H9 (cell line): ENCODE measurements at regions not wholly inside any gene's neighbourhood (a gene's known extent, or its start where the extent isn't known, plus 50 kb on each side); places are given as distances from the start of the nearest gene placed in this dataset.
"Not testable (repeated sequence)": the region's sequence is repeated elsewhere in the genome, so short reads cannot be mapped to it uniquely, and the experiment has no call there.

ENCODE experiments used
- DNase-seq: peaks from one replicate; pipeline ENCODE4 v3.0.0-alpha.2; 2017
- H2AFZ ChIP-seq: one replicate; pipeline ENCODE4 v1.6.1; 2013; ENCODE audit warnings: mild to moderate bottlenecking, low read length, control low read depth, moderate library complexity
- H2AK5ac ChIP-seq: 2 replicates; pipeline ENCODE4 v1.6.1; 2013; ENCODE audit warnings: low read length, control low read depth, mixed read lengths; ENCODE audit not compliant: insufficient read length
- H2BK120ac ChIP-seq: one replicate; pipeline ENCODE4 v1.6.1; 2013; ENCODE audit warnings: low read depth, mild to moderate bottlenecking, low read length, control low read depth, inconsistent platforms; ENCODE audit not compliant: poor library complexity, severe bottlenecking
- H2BK12ac ChIP-seq: 2 replicates; pipeline ENCODE4 v1.6.1; 2013; ENCODE audit warnings: low read length, control low read depth, mixed read lengths, low read depth; ENCODE audit not compliant: insufficient read length
- H2BK15ac ChIP-seq: 2 replicates; pipeline ENCODE4 v1.6.1; 2013; ENCODE audit warnings: low read depth, low read length, control low read depth
- H2BK20ac ChIP-seq: one replicate; pipeline ENCODE4 v1.6.1; 2013; ENCODE audit warnings: low read depth, mild to moderate bottlenecking, low read length, control low read depth, inconsistent platforms; ENCODE audit not compliant: poor library complexity, severe bottlenecking
- H2BK5ac ChIP-seq: 2 replicates; pipeline ENCODE4 v1.6.1; 2013; ENCODE audit warnings: low read length, control low read depth, mixed read lengths; ENCODE audit not compliant: insufficient read length
- H3K14ac ChIP-seq: 2 replicates; pipeline ENCODE4 v1.6.1; 2013; ENCODE audit warnings: low read length, control low read depth; ENCODE audit not compliant: insufficient read depth
- H3K18ac ChIP-seq: 2 replicates; pipeline ENCODE4 v1.6.1; 2013; ENCODE audit warnings: low read depth, mild to moderate bottlenecking, mixed read lengths, low read length, control low read depth; ENCODE audit not compliant: insufficient read length
- H3K23ac ChIP-seq: 2 replicates; pipeline ENCODE4 v1.6.1; 2013; ENCODE audit warnings: low read length, control low read depth, mixed read lengths, low read depth; ENCODE audit not compliant: insufficient read length
- H3K23me2 ChIP-seq: 2 replicates; pipeline ENCODE4 v1.6.1; 2013; ENCODE audit warnings: low read depth, mild to moderate bottlenecking, mixed read lengths, low read length, control low read depth; ENCODE audit not compliant: insufficient read length, poor library complexity, severe bottlenecking
- H3K27ac ChIP-seq: 2 replicates; pipeline ENCODE4 v1.5.1; 2013; ENCODE audit warnings: low read length, control low read depth, mixed read lengths, low read depth; ENCODE audit not compliant: insufficient read length
- H3K27me3 ChIP-seq: 2 replicates; pipeline ENCODE4 v1.6.1; 2013; ENCODE audit warnings: low read length, control low read depth, inconsistent platforms; ENCODE audit not compliant: insufficient read depth
- H3K4ac ChIP-seq: 2 replicates; pipeline ENCODE4 v1.6.1; 2013; ENCODE audit warnings: low read depth, mild to moderate bottlenecking, control low read depth, inconsistent platforms, low read length, moderate library complexity
- H3K4me1 ChIP-seq: 2 replicates; pipeline ENCODE4 v1.6.1; 2013; ENCODE audit warnings: low read length, control low read depth, inconsistent platforms; ENCODE audit not compliant: insufficient read depth
- H3K4me2 ChIP-seq: 2 replicates; pipeline ENCODE4 v1.6.1; 2013; ENCODE audit warnings: low read length, control low read depth, mixed read lengths; ENCODE audit not compliant: insufficient read length, insufficient read depth
- H3K56ac ChIP-seq: 2 replicates; pipeline ENCODE4 v1.6.1; 2013; ENCODE audit warnings: low read depth, mild to moderate bottlenecking, mixed read lengths, low read length, control low read depth; ENCODE audit not compliant: insufficient read length
- H3K79me1 ChIP-seq: 2 replicates; pipeline ENCODE4 v1.6.1; 2013; ENCODE audit warnings: low read depth, mild to moderate bottlenecking, moderate library complexity, low read length, control low read depth, inconsistent platforms; ENCODE audit not compliant: insufficient read depth, poor library complexity, severe bottlenecking
- H3K79me2 ChIP-seq: 2 replicates; pipeline ENCODE4 v1.6.1; 2013; ENCODE audit warnings: low read length, control low read depth, inconsistent platforms; ENCODE audit not compliant: insufficient read depth
- H3K9ac ChIP-seq: 2 replicates; pipeline ENCODE4 v1.6.1; 2013; ENCODE audit warnings: low read length, control low read depth, mixed read lengths; ENCODE audit not compliant: insufficient read length; ENCODE audit errors: extremely low read depth
- H3K9me3 ChIP-seq: one replicate; pipeline ENCODE4 v1.6.1; 2013; ENCODE audit warnings: low read depth, low read length, inconsistent platforms; ENCODE audit not compliant: control insufficient read depth
- H3T11ph ChIP-seq: one replicate; pipeline ENCODE4 v1.6.1; 2013; ENCODE audit warnings: mild to moderate bottlenecking, low read length, control low read depth, inconsistent platforms
- H4K20me1 ChIP-seq: one replicate; pipeline ENCODE4 v1.6.1; 2013; ENCODE audit not compliant: control insufficient read depth, insufficient read length, insufficient read depth
- H4K5ac ChIP-seq: 2 replicates; pipeline ENCODE4 v1.6.1; 2013; ENCODE audit warnings: low read depth, mild to moderate bottlenecking, mixed read lengths, low read length, control low read depth; ENCODE audit not compliant: insufficient read length
- H4K8ac ChIP-seq: replicated peaks from 2 replicates; pipeline ENCODE4 v1.6.1; 2013; ENCODE audit warnings: low read length, control low read depth, mixed read lengths, low read depth; ENCODE audit not compliant: insufficient read length
- H4K91ac ChIP-seq: 2 replicates; pipeline ENCODE4 v1.6.1; 2013; ENCODE audit warnings: low read depth, mild to moderate bottlenecking, moderate library complexity, mixed read lengths, low read length, control low read depth; ENCODE audit not compliant: insufficient read length
- H3K27ac Mint-ChIP-seq, 3 experiments: 2 replicates in 2 of 3; 3 replicates in 1 of 3; pipeline ENCODE4 v1.8.0; 2020 to 2021; ENCODE audit warnings: mixed read lengths in 3 of 3, mild to moderate bottlenecking in 1 of 3, moderate library complexity in 1 of 3
- H3K27me3 Mint-ChIP-seq: 2 replicates; pipeline ENCODE4 v1.8.0; 2021; ENCODE audit warnings: low read depth, mild to moderate bottlenecking, moderate library complexity, mixed read lengths
- H3K36me3 Mint-ChIP-seq, 3 experiments: 2 replicates in 2 of 3; 3 replicates in 1 of 3; pipeline ENCODE4 v1.8.0; 2020 to 2021; ENCODE audit warnings: low read depth in 3 of 3, mixed read lengths in 3 of 3; ENCODE audit not compliant: insufficient read depth in 1 of 3
- H3K4me1 Mint-ChIP-seq, 2 experiments: 2 replicates each; pipeline ENCODE4 v1.8.0; 2020; ENCODE audit warnings: mixed read lengths in 2 of 2
- H3K4me3 Mint-ChIP-seq, 2 experiments: 2 replicates in 1 of 2; 3 replicates in 1 of 2; pipeline ENCODE4 v1.8.0; 2020 to 2021; ENCODE audit warnings: mild to moderate bottlenecking in 2 of 2, mixed read lengths in 2 of 2, moderate library complexity in 1 of 2
- H3K9me3 Mint-ChIP-seq, 2 experiments: 2 replicates in 1 of 2; 3 replicates in 1 of 2; pipeline ENCODE4 v1.8.0; 2020; ENCODE audit warnings: mild to moderate bottlenecking in 2 of 2, mixed read lengths in 2 of 2, moderate library complexity in 1 of 2
- CTCF ChIP-seq: fragments of 200-600 bp; sonication (generic); conservative IDR thresholded peaks from 3 replicates; pipeline ENCODE4 v1.8.0; 2021; ENCODE audit warnings: antibody characterized with exemption, mild to moderate bottlenecking
- WGBS: extraction: QIAGEN DNeasy Blood & Tissue Kit; methylation state at CpG from one replicate; pipeline ENCODE4 v1.1.7; 2013; ENCODE audit warnings: missing lambda C conversion rate, low lambda C conversion rate, mixed read lengths; ENCODE audit not compliant: insufficient read length; ENCODE audit errors: extremely low coverage; 5-methylcytosine and 5-hydroxymethylcytosine counted together

GRCh38 chr3:88485001-88485400 lies 335.2 kb downstream of the C3orf38 start:
- no peak overlapping the region for H2BK5ac ChIP-seq
- no peak overlapping the region for H2BK120ac ChIP-seq
- Mint-ChIP-seq H3K27ac (no peak overlapping the region), H3K27me3 (no peaks in the 10 kb centered on the region), H3K9me3 (no peaks in the 10 kb centered on the region), H3K36me3 (no peaks in the 10 kb centered on the region), H3K4me3 (no peak overlapping the region), H3K4me1 (no peaks in the 10 kb centered on the region)
- no peak overlapping the region for H2AFZ ChIP-seq
- no peak overlapping the region for H3K18ac ChIP-seq
- H4K5ac ChIP-seq = no peak overlapping the region
- no peak overlapping the region for H3K27ac ChIP-seq
- no peak overlapping the region for H2AK5ac ChIP-seq
- no peaks in the 10 kb centered on the region for H3K23me2 ChIP-seq
- no peaks in the 10 kb centered on the region for H3K4me1 ChIP-seq
- no peaks in the 10 kb centered on the region for H4K20me1 ChIP-seq
- H3K9me3 ChIP-seq = no peaks in the 10 kb centered on the region
- no peak overlapping the region for H3K14ac ChIP-seq
- H3K4me2 ChIP-seq = no peak overlapping the region
- H2BK15ac ChIP-seq = no peak overlapping the region
- no peaks in the 10 kb centered on the region for H3K79me2 ChIP-seq
- no peak for TF ChIP-seq CTCF
- no peak overlapping the region for H3K56ac ChIP-seq
- H4K91ac ChIP-seq = no peak overlapping the region
- no peak overlapping the region for H3T11ph ChIP-seq
- H2BK20ac ChIP-seq = no peak overlapping the region
- H3K27me3 ChIP-seq = no peaks in the 10 kb centered on the region
- no peaks in the 10 kb centered on the region for H3K79me1 ChIP-seq
- no peak overlapping the region for H2BK12ac ChIP-seq
- no peak overlapping the region for H3K4ac ChIP-seq
- H3K23ac ChIP-seq = no peak overlapping the region
- DNase-seq = no peak
- H4K8ac ChIP-seq = no peak overlapping the region
- H3K9ac ChIP-seq = no peak overlapping the region

- not testable (repeated sequence) for H3K23me2 ChIP-seq, H2AK5ac ChIP-seq, H3K4me2 ChIP-seq, H2AFZ ChIP-seq, H3K4me1 Mint-ChIP-seq, H3K4ac ChIP-seq, H3K4me1 ChIP-seq, H3K56ac ChIP-seq, H3K27me3 Mint-ChIP-seq, H3T11ph ChIP-seq, H2BK12ac ChIP-seq, H4K8ac ChIP-seq, H4K91ac ChIP-seq, H2BK120ac ChIP-seq, H3K23ac ChIP-seq, H3K27ac ChIP-seq, H3K79me2 ChIP-seq, H2BK5ac ChIP-seq, H2BK15ac ChIP-seq, H3K14ac ChIP-seq, H3K9ac ChIP-seq, H3K9me3 ChIP-seq, H3K18ac ChIP-seq, H3K27me3 ChIP-seq, H2BK20ac ChIP-seq, H3K79me1 ChIP-seq, DNase-seq, H4K5ac ChIP-seq, H4K20me1 ChIP-seq
- Mint-ChIP-seq H3K36me3 (peaks cover 2 to 17% (median 2%) of the 10 kb centered on the region in 3 experiments; a peak in 4 of 7 replicates), H3K27ac (peak overlapping the region in 2 of 3 experiments; percentile 49 to 80; a peak in 2 of 7 replicates), H3K4me3 (peak overlapping the region in 1 of 2 experiments; percentile 54; a peak in 2 of 5 replicates), H3K9me3 (peaks cover 6 to 10% of the 10 kb centered on the region in 2 experiments; a peak in 4 of 5 replicates)
- WGBS = no CpG with 5 or more reads among the region's 15 CpGs
Observed at GRCh38 chr3:88508818-88509217, 359.1 kb downstream of the C3orf38 start.
